H9 (cell line): ENCODE measurements at regions not wholly inside any gene's neighbourhood (a gene's known extent, or its start where the extent isn't known, plus 50 kb on each side); places are given as distances from the start of the nearest gene placed in this dataset.

Experiments used
- DNase-seq: peaks from one replicate; pipeline ENCODE4 v3.0.0-alpha.2; 2017
- H2AFZ ChIP-seq: one replicate; pipeline ENCODE4 v1.6.1; 2013; ENCODE audit warnings: mild to moderate bottlenecking, low read length, control low read depth, moderate library complexity
- H2AK5ac ChIP-seq: 2 replicates; pipeline ENCODE4 v1.6.1; 2013; ENCODE audit warnings: low read length, control low read depth, mixed read lengths; ENCODE audit not compliant: insufficient read length
- H2BK120ac ChIP-seq: one replicate; pipeline ENCODE4 v1.6.1; 2013; ENCODE audit warnings: low read depth, mild to moderate bottlenecking, low read length, control low read depth, inconsistent platforms; ENCODE audit not compliant: poor library complexity, severe bottlenecking
- H2BK12ac ChIP-seq: 2 replicates; pipeline ENCODE4 v1.6.1; 2013; ENCODE audit warnings: low read length, control low read depth, mixed read lengths, low read depth; ENCODE audit not compliant: insufficient read length
- H2BK15ac ChIP-seq: 2 replicates; pipeline ENCODE4 v1.6.1; 2013; ENCODE audit warnings: low read depth, low read length, control low read depth
- H2BK20ac ChIP-seq: one replicate; pipeline ENCODE4 v1.6.1; 2013; ENCODE audit warnings: low read depth, mild to moderate bottlenecking, low read length, control low read depth, inconsistent platforms; ENCODE audit not compliant: poor library complexity, severe bottlenecking
- H2BK5ac ChIP-seq: 2 replicates; pipeline ENCODE4 v1.6.1; 2013; ENCODE audit warnings: low read length, control low read depth, mixed read lengths; ENCODE audit not compliant: insufficient read length
- H3K14ac ChIP-seq: 2 replicates; pipeline ENCODE4 v1.6.1; 2013; ENCODE audit warnings: low read length, control low read depth; ENCODE audit not compliant: insufficient read depth
- H3K18ac ChIP-seq: 2 replicates; pipeline ENCODE4 v1.6.1; 2013; ENCODE audit warnings: low read depth, mild to moderate bottlenecking, mixed read lengths, low read length, control low read depth; ENCODE audit not compliant: insufficient read length
- H3K23ac ChIP-seq: 2 replicates; pipeline ENCODE4 v1.6.1; 2013; ENCODE audit warnings: low read length, control low read depth, mixed read lengths, low read depth; ENCODE audit not compliant: insufficient read length
- H3K23me2 ChIP-seq: 2 replicates; pipeline ENCODE4 v1.6.1; 2013; ENCODE audit warnings: low read depth, mild to moderate bottlenecking, mixed read lengths, low read length, control low read depth; ENCODE audit not compliant: insufficient read length, poor library complexity, severe bottlenecking
- H3K27ac ChIP-seq: 2 replicates; pipeline ENCODE4 v1.5.1; 2013; ENCODE audit warnings: low read length, control low read depth, mixed read lengths, low read depth; ENCODE audit not compliant: insufficient read length
- H3K27me3 ChIP-seq: 2 replicates; pipeline ENCODE4 v1.6.1; 2013; ENCODE audit warnings: low read length, control low read depth, inconsistent platforms; ENCODE audit not compliant: insufficient read depth
- H3K4ac ChIP-seq: 2 replicates; pipeline ENCODE4 v1.6.1; 2013; ENCODE audit warnings: low read depth, mild to moderate bottlenecking, control low read depth, inconsistent platforms, low read length, moderate library complexity
- H3K4me1 ChIP-seq: 2 replicates; pipeline ENCODE4 v1.6.1; 2013; ENCODE audit warnings: low read length, control low read depth, inconsistent platforms; ENCODE audit not compliant: insufficient read depth
- H3K4me2 ChIP-seq: 2 replicates; pipeline ENCODE4 v1.6.1; 2013; ENCODE audit warnings: low read length, control low read depth, mixed read lengths; ENCODE audit not compliant: insufficient read length, insufficient read depth
- H3K56ac ChIP-seq: 2 replicates; pipeline ENCODE4 v1.6.1; 2013; ENCODE audit warnings: low read depth, mild to moderate bottlenecking, mixed read lengths, low read length, control low read depth; ENCODE audit not compliant: insufficient read length
- H3K79me1 ChIP-seq: 2 replicates; pipeline ENCODE4 v1.6.1; 2013; ENCODE audit warnings: low read depth, mild to moderate bottlenecking, moderate library complexity, low read length, control low read depth, inconsistent platforms; ENCODE audit not compliant: insufficient read depth, poor library complexity, severe bottlenecking
- H3K79me2 ChIP-seq: 2 replicates; pipeline ENCODE4 v1.6.1; 2013; ENCODE audit warnings: low read length, control low read depth, inconsistent platforms; ENCODE audit not compliant: insufficient read depth
- H3K9ac ChIP-seq: 2 replicates; pipeline ENCODE4 v1.6.1; 2013; ENCODE audit warnings: low read length, control low read depth, mixed read lengths; ENCODE audit not compliant: insufficient read length; ENCODE audit errors: extremely low read depth
- H3K9me3 ChIP-seq: one replicate; pipeline ENCODE4 v1.6.1; 2013; ENCODE audit warnings: low read depth, low read length, inconsistent platforms; ENCODE audit not compliant: control insufficient read depth
- H3T11ph ChIP-seq: one replicate; pipeline ENCODE4 v1.6.1; 2013; ENCODE audit warnings: mild to moderate bottlenecking, low read length, control low read depth, inconsistent platforms
- H4K20me1 ChIP-seq: one replicate; pipeline ENCODE4 v1.6.1; 2013; ENCODE audit not compliant: control insufficient read depth, insufficient read length, insufficient read depth
- H4K5ac ChIP-seq: 2 replicates; pipeline ENCODE4 v1.6.1; 2013; ENCODE audit warnings: low read depth, mild to moderate bottlenecking, mixed read lengths, low read length, control low read depth; ENCODE audit not compliant: insufficient read length
- H4K8ac ChIP-seq: replicated peaks from 2 replicates; pipeline ENCODE4 v1.6.1; 2013; ENCODE audit warnings: low read length, control low read depth, mixed read lengths, low read depth; ENCODE audit not compliant: insufficient read length
- H4K91ac ChIP-seq: 2 replicates; pipeline ENCODE4 v1.6.1; 2013; ENCODE audit warnings: low read depth, mild to moderate bottlenecking, moderate library complexity, mixed read lengths, low read length, control low read depth; ENCODE audit not compliant: insufficient read length
- H3K27ac Mint-ChIP-seq, 3 experiments: 2 replicates in 2 of 3; 3 replicates in 1 of 3; pipeline ENCODE4 v1.8.0; 2020 to 2021; ENCODE audit warnings: mixed read lengths in 3 of 3, mild to moderate bottlenecking in 1 of 3, moderate library complexity in 1 of 3
- H3K27me3 Mint-ChIP-seq: 2 replicates; pipeline ENCODE4 v1.8.0; 2021; ENCODE audit warnings: low read depth, mild to moderate bottlenecking, moderate library complexity, mixed read lengths
- H3K36me3 Mint-ChIP-seq, 3 experiments: 2 replicates in 2 of 3; 3 replicates in 1 of 3; pipeline ENCODE4 v1.8.0; 2020 to 2021; ENCODE audit warnings: low read depth in 3 of 3, mixed read lengths in 3 of 3; ENCODE audit not compliant: insufficient read depth in 1 of 3
- H3K4me1 Mint-ChIP-seq, 2 experiments: 2 replicates each; pipeline ENCODE4 v1.8.0; 2020; ENCODE audit warnings: mixed read lengths in 2 of 2
- H3K4me3 Mint-ChIP-seq, 2 experiments: 2 replicates in 1 of 2; 3 replicates in 1 of 2; pipeline ENCODE4 v1.8.0; 2020 to 2021; ENCODE audit warnings: mild to moderate bottlenecking in 2 of 2, mixed read lengths in 2 of 2, moderate library complexity in 1 of 2
- H3K9me3 Mint-ChIP-seq, 2 experiments: 2 replicates in 1 of 2; 3 replicates in 1 of 2; pipeline ENCODE4 v1.8.0; 2020; ENCODE audit warnings: mild to moderate bottlenecking in 2 of 2, mixed read lengths in 2 of 2, moderate library complexity in 1 of 2
- CTCF ChIP-seq: fragments of 200-600 bp; sonication (generic); conservative IDR thresholded peaks from 3 replicates; pipeline ENCODE4 v1.8.0; 2021; ENCODE audit warnings: antibody characterized with exemption, mild to moderate bottlenecking
- WGBS: extraction: QIAGEN DNeasy Blood & Tissue Kit; methylation state at CpG from one replicate; pipeline ENCODE4 v1.1.7; 2013; ENCODE audit warnings: missing lambda C conversion rate, low lambda C conversion rate, mixed read lengths; ENCODE audit not compliant: insufficient read length; ENCODE audit errors: extremely low coverage; 5-methylcytosine and 5-hydroxymethylcytosine counted together

- no peak overlapping the region for H3K27ac ChIP-seq
- DNase-seq: no peak
- no peaks in the 10 kb centered on the region for H4K20me1 ChIP-seq
- H3K9ac ChIP-seq: no peak overlapping the region
- H2BK15ac ChIP-seq: no peak overlapping the region
- no peak overlapping the region for H4K91ac ChIP-seq
- Mint-ChIP-seq H3K27me3 (no peaks in the 10 kb centered on the region), H3K4me3 (peak overlapping the region in 1 of 2 experiments; percentile 15; a peak in 1 of 5 replicates), H3K27ac (peak overlapping the region in 1 of 3 experiments; percentile 67; a peak in 4 of 7 replicates), H3K9me3 (no peaks in the 10 kb centered on the region), H3K4me1 (peaks cover 18 to 19% of the 10 kb centered on the region in 2 experiments), H3K36me3 (peaks cover 0 to 4% (median 0%) of the 10 kb centered on the region in 3 experiments; a peak in 2 of 7 replicates)
- H3K23me2 ChIP-seq: no peaks in the 10 kb centered on the region
- no peak overlapping the region for H2BK120ac ChIP-seq
- H3T11ph ChIP-seq: no peak overlapping the region
- no peak overlapping the region for H3K14ac ChIP-seq
- H3K9me3 ChIP-seq: no peaks in the 10 kb centered on the region
- H3K56ac ChIP-seq: no peak overlapping the region
- no peak overlapping the region for H2BK20ac ChIP-seq
- H2BK5ac ChIP-seq: no peak overlapping the region
- H2BK12ac ChIP-seq: no peak overlapping the region
- WGBS: no CpG with 5 or more reads among the region's 8 CpGs
- H3K23ac ChIP-seq: no peak overlapping the region
- H4K8ac ChIP-seq: no peak overlapping the region
- H3K4me2 ChIP-seq: peak overlapping the region; percentile 14
- no peak overlapping the region for H2AK5ac ChIP-seq
- H3K4me1 ChIP-seq: peaks cover 3% of the 10 kb centered on the region; the same call in 1 of the 2 replicates
- no peak overlapping the region for H4K5ac ChIP-seq
- H3K27me3 ChIP-seq: no peaks in the 10 kb centered on the region
- H3K79me1 ChIP-seq: no peaks in the 10 kb centered on the region
- no peak overlapping the region for H2AFZ ChIP-seq
- TF ChIP-seq CTCF: no peak
- H3K18ac ChIP-seq: no peak overlapping the region
- H3K4ac ChIP-seq: no peak overlapping the region
- H3K79me2 ChIP-seq: no peaks in the 10 kb centered on the region
Measured at GRCh38 chr9:111250875-111251842, 78.9 kb downstream of the OR2K2 start.
